Osteoblast (primary cell): ENCODE measurements at regions not wholly inside any gene's neighbourhood (a gene's known extent, or its start where the extent isn't known, plus 50 kb on each side); places are given as distances from the start of the nearest gene placed in this dataset.

Experiments
- DNase-seq: peaks from one replicate; pipeline ENCODE4 v3.0.0; 2011; ENCODE audit warnings: low spot score, mixed read lengths; ENCODE audit not compliant: insufficient read length; ENCODE audit errors: missing footprints
- H2AFZ ChIP-seq: 2 replicates; pipeline ENCODE4 v1.6.0; 2011; ENCODE audit warnings: mild to moderate bottlenecking, low read length
- H3K27ac ChIP-seq: 2 replicates; pipeline ENCODE4 v1.5.1; 2011; ENCODE audit warnings: mild to moderate bottlenecking, low read depth, low read length, moderate library complexity
- H3K27me3 ChIP-seq: 2 replicates; pipeline ENCODE4 v1.6.0; 2012; ENCODE audit warnings: mild to moderate bottlenecking, control low read depth, inconsistent platforms, low read length, moderate library complexity; ENCODE audit not compliant: insufficient read depth
- H3K36me3 ChIP-seq: 2 replicates; pipeline ENCODE4 v1.5.1; 2011; ENCODE audit warnings: mild to moderate bottlenecking, low read length, control low read depth, moderate library complexity; ENCODE audit not compliant: insufficient read depth
- H3K4me1 ChIP-seq: 2 replicates; pipeline ENCODE4 v1.5.1; 2011; ENCODE audit warnings: mild to moderate bottlenecking, low read length, control low read depth, moderate library complexity; ENCODE audit not compliant: insufficient read depth
- H3K4me2 ChIP-seq: 2 replicates; pipeline ENCODE4 v1.6.0; 2011; ENCODE audit warnings: mild to moderate bottlenecking, low read length; ENCODE audit not compliant: insufficient read depth
- H3K4me3 ChIP-seq: fragments of 200-600 bp; sonication (generic); 3 replicates; pipeline ENCODE4 v1.5.1; 2012; ENCODE audit warnings: mild to moderate bottlenecking, low read length, inconsistent platforms; ENCODE audit not compliant: insufficient read depth
- H3K79me2 ChIP-seq: 2 replicates; pipeline ENCODE4 v1.6.0; 2012; ENCODE audit warnings: mild to moderate bottlenecking, low read length, control low read depth, inconsistent platforms; ENCODE audit not compliant: insufficient read depth
- H3K9me3 ChIP-seq: 2 replicates; pipeline ENCODE4 v1.5.1; 2011; ENCODE audit warnings: low read depth, low read length, control low read depth
- H4K20me1 ChIP-seq: 2 replicates; pipeline ENCODE4 v1.6.0; 2012; ENCODE audit warnings: mild to moderate bottlenecking, low read length, control low read depth; ENCODE audit not compliant: insufficient read depth
- TF ChIP-seq, protein P1 (sequence below): IDR thresholded peaks from 2 replicates; pipeline ENCODE4 v1.5.1; 2011; ENCODE audit warnings: mild to moderate bottlenecking, low read depth, low read length, moderate library complexity; ENCODE audit errors: extremely low read depth

GRCh38 chr6:114862819-114863218 is 520.0 kb upstream of the HS3ST5 start:
- Histone ChIP-seq H3K9me3 (no peaks in the 10 kb centered on the region), H3K27me3 (no peaks in the 10 kb centered on the region), H3K27ac (no peak overlapping the region), H3K4me1 (no peaks in the 10 kb centered on the region), H2AFZ (no peak overlapping the region), H3K4me2 (no peak overlapping the region), H4K20me1 (no peaks in the 10 kb centered on the region), H3K36me3 (no peaks in the 10 kb centered on the region), H3K79me2 (no peaks in the 10 kb centered on the region), H3K4me3 (no peak overlapping the region)
- no peak for DNase-seq
- TF ChIP-seq, protein P1, sequence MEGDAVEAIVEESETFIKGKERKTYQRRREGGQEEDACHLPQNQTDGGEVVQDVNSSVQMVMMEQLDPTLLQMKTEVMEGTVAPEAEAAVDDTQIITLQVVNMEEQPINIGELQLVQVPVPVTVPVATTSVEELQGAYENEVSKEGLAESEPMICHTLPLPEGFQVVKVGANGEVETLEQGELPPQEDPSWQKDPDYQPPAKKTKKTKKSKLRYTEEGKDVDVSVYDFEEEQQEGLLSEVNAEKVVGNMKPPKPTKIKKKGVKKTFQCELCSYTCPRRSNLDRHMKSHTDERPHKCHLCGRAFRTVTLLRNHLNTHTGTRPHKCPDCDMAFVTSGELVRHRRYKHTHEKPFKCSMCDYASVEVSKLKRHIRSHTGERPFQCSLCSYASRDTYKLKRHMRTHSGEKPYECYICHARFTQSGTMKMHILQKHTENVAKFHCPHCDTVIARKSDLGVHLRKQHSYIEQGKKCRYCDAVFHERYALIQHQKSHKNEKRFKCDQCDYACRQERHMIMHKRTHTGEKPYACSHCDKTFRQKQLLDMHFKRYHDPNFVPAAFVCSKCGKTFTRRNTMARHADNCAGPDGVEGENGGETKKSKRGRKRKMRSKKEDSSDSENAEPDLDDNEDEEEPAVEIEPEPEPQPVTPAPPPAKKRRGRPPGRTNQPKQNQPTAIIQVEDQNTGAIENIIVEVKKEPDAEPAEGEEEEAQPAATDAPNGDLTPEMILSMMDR = no peak

GRCh38 chr6:114862064-114862463 is 519.2 kb upstream of the HS3ST5 start:
- Histone ChIP-seq H3K36me3 (no peaks in the 10 kb centered on the region), H3K27me3 (no peaks in the 10 kb centered on the region), H4K20me1 (no peaks in the 10 kb centered on the region), H3K79me2 (no peaks in the 10 kb centered on the region), H3K9me3 (no peaks in the 10 kb centered on the region), H3K4me1 (no peaks in the 10 kb centered on the region), H3K4me2 (no peak overlapping the region), H3K4me3 (no peak overlapping the region), H3K27ac (no peak overlapping the region), H2AFZ (no peak overlapping the region)
- TF ChIP-seq, protein P1 = no peak
- DNase-seq = no peak

DNA sequence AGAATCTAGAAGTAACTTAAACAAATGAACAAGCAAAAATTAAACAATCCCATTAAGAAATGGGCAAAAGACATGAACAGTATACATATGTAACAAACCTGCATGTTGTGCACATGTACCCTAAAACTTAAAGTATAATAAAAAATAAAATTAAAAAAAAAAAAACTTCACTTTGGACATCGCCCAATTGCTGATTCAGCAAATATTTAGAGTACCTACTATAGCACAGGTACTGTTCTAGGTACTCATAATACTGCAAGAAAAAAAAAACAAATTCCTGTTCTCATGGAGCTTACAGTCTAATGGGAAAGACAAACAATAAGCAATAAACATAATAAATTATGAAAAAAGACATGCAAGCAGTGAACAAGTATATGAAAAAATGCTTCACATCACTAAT is 501.5 kb upstream of the HS3ST5 start:
- TF ChIP-seq, protein P1 = no peak
- Histone ChIP-seq H3K4me1 (no peaks in the 10 kb centered on the region), H3K27ac (no peak overlapping the region)

GRCh38 chr6:114839019-114839418 is 496.2 kb upstream of the HS3ST5 start:
- no peaks in the 10 kb centered on the region for H4K20me1 ChIP-seq
- no peak overlapping the region for H2AFZ ChIP-seq
- H3K9me3 ChIP-seq = no peaks in the 10 kb centered on the region
- H3K4me1 ChIP-seq = no peaks in the 10 kb centered on the region
- no peaks in the 10 kb centered on the region for H3K27me3 ChIP-seq
- H3K36me3 ChIP-seq = no peaks in the 10 kb centered on the region
- no peak overlapping the region for H3K27ac ChIP-seq
- no peaks in the 10 kb centered on the region for H3K79me2 ChIP-seq
- no peak overlapping the region for H3K4me2 ChIP-seq
- TF ChIP-seq, protein P1 = no peak
- DNase-seq = no peak
- H3K4me3 ChIP-seq = no peak overlapping the region

More for the DNA sequence above, 501.5 kb upstream of the HS3ST5 start:
- H4K20me1 ChIP-seq = no peaks in the 10 kb centered on the region
- H3K4me3 ChIP-seq = no peak overlapping the region
- no peak for DNase-seq
- H3K36me3 ChIP-seq = no peaks in the 10 kb centered on the region
- H3K79me2 ChIP-seq = no peaks in the 10 kb centered on the region
- H2AFZ ChIP-seq = no peak overlapping the region
- no peaks in the 10 kb centered on the region for H3K9me3 ChIP-seq
- H3K4me2 ChIP-seq = no peak overlapping the region
- H3K27me3 ChIP-seq = no peaks in the 10 kb centered on the region
